ENCODE measurements at regions not wholly inside any gene's neighbourhood (a gene's known extent, or its start where the extent isn't known, plus 50 kb on each side); places are given as distances from the start of the nearest gene placed in this dataset.

DNA sequence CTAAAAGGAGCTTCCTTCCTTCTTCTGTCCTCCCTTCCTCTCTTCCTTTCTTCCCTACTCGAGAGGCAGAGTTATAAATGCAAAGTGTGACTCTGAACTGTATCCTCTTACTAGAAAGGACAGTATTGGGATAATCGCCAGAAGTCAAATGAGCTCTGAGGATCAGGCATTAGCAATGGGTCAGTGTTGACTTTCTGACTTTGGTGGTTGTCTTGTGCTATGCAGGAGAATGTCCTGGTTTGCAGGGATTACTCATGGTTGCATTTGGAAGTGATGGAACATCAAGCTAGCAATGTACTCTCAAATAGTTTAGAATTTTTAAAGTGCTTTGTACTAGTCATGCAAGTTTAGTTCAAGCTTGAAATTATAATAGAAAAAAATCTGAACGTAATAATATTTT is 115.6 kb downstream of the TXNL1 start:
- TF ChIP-seq POLR2AphosphoS5 (IDR thresholded peaks at IDR 0.05; ENCODE audit: low read depth, low read length) (no peak), REST (IDR thresholded peaks at IDR 0.05; ENCODE audit: insufficient read depth in 1 of 2, low read depth in 2 of 2, low read length in 2 of 2) (no peak)

All from PFSK-1 (cell line).